Psoas muscle (tissue), 7 donors: ENCODE measurements at regions not wholly inside any gene's neighbourhood (a gene's known extent, or its start where the extent isn't known, plus 50 kb on each side); places are given as distances from the start of the nearest gene placed in this dataset.

Source experiments
- ATAC-seq, 4 donors: fragments of 200-7000 bp; cut with Tn5 transposase; one replicate each; pipeline ENCODE4 v1.9.1; 2020; ENCODE audit warnings: moderate library complexity in 3 of 4, mild to moderate bottlenecking in 2 of 4
- DNase-seq, 2 donors: peaks; one replicate each; pipeline ENCODE4 v3.0.0-alpha.2; 2020
- H3K27ac ChIP-seq: fragments of 200-600 bp; one replicate; pipeline ENCODE4 v1.8.0; 2022
- H3K27me3 ChIP-seq, 3 donors: fragments of 200-600 bp in 1 of 3; one replicate each; pipeline versions ENCODE4 v1.6.1 to v1.8.0; 2013 to 2022; ENCODE audit warnings: low read length in 2 of 3, mild to moderate bottlenecking in 2 of 3, moderate library complexity in 1 of 3; ENCODE audit not compliant: insufficient read depth in 3 of 3
- H3K36me3 ChIP-seq, 2 donors: fragments of 200-600 bp in 1 of 2; one replicate each; pipeline versions ENCODE4 v1.6.1 to v1.8.0; 2013 to 2022; ENCODE audit warnings: low read depth in 1 of 2, mild to moderate bottlenecking in 1 of 2, moderate library complexity in 1 of 2; ENCODE audit not compliant: insufficient read depth in 1 of 2
- H3K4me1 ChIP-seq: fragments of 200-600 bp; one replicate; pipeline ENCODE4 v1.8.0; 2022
- H3K4me3 ChIP-seq: fragments of 200-600 bp; one replicate; pipeline ENCODE4 v1.8.0; 2022; ENCODE audit warnings: mild to moderate bottlenecking
- H3K9me3 ChIP-seq: fragments of 200-600 bp; one replicate; pipeline ENCODE4 v1.8.0; 2022
- WGBS, 3 donors: extraction: QIAGEN DNeasy Blood & Tissue Kit; methylation state at CpG; one replicate each; pipeline versions ENCODE4 v1.1.6 to v1.1.7; 2013; 5-methylcytosine and 5-hydroxymethylcytosine counted together
- intact Hi-C, 2 donors: fragments of 100-400 bp; cut with DNase I; formaldehyde crosslinking; loops; one replicate each; pipeline versions ENCODE4 v1.11.0 to v1.14.2; 2022
- TF ChIP-seq, protein P1 (sequence below): fragments of 200-600 bp; IDR thresholded peaks from one replicate; pipeline ENCODE4 v1.8.0; 2022; ENCODE audit warnings: antibody characterized with exemption
- donor health status: healthy with polysubstance abuse.
- donor health status: DM: no; HTN: no; CAD: no; lungs with moderate emphysema.
- donor health status: Bipolar disorder and iron deficiency.
- donor health status: healthy.
- donor health status: DM: yes; HTN: yes; CAD: no.
- donor health status: DM: no; HTN: no; CAD: no.
- donor health status: DM: yes; HTN: yes; CAD: no.

DNA sequence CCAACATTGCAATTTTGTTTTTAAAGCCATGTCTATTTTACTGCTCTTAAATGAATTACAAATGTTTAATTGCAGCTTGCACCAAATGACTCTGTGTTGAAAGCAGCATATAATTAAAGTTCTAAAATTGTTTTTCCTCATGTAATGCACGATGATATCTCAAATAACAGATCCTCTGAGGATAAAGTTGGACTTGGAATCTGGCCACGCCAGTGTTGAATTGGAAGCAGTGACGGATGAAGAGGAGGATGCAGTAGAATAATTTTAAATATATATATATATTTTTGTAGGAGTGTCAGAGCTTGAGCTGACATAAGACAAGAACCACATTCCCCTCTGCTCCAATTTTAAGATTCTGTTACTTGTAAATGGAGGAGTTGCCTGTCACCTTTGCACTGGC is 406.6 kb upstream of the DPPA4 start:
- intact Hi-C loops = no loop called here
- Histone ChIP-seq H3K27me3 (no peaks in the 10 kb centered on the region), H3K4me3 (no peak overlapping the region), H3K4me1 (no peaks in the 10 kb centered on the region), H3K9me3 (no peaks in the 10 kb centered on the region), H3K27ac (no peak overlapping the region), H3K36me3 (no peaks in the 10 kb centered on the region)
- WGBS, 3 donors = 36 to 44% (median 41%) methylated on average over 3 of the region's 3 CpGs
- DNase-seq = no peak
- TF ChIP-seq, protein P1, sequence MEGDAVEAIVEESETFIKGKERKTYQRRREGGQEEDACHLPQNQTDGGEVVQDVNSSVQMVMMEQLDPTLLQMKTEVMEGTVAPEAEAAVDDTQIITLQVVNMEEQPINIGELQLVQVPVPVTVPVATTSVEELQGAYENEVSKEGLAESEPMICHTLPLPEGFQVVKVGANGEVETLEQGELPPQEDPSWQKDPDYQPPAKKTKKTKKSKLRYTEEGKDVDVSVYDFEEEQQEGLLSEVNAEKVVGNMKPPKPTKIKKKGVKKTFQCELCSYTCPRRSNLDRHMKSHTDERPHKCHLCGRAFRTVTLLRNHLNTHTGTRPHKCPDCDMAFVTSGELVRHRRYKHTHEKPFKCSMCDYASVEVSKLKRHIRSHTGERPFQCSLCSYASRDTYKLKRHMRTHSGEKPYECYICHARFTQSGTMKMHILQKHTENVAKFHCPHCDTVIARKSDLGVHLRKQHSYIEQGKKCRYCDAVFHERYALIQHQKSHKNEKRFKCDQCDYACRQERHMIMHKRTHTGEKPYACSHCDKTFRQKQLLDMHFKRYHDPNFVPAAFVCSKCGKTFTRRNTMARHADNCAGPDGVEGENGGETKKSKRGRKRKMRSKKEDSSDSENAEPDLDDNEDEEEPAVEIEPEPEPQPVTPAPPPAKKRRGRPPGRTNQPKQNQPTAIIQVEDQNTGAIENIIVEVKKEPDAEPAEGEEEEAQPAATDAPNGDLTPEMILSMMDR = no peak
- ATAC-seq = no peak

DNA sequence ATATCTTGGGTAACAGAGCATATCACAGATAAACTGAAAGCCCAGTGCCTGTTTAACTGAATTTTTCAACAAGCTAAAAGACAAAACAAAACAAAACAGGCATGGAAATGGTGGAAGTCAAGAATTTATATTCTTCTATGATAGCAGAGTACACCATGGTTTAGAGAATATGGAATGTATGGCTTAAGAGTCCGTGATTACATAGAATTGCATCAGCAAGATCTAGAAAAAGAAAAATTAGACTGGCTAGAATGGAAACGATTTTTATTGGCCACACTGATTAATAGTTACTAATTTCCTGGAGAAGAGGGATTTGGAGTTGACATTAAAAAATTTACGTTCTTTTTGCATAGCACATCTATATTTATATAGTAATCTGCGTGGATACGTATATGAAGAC is 435.2 kb upstream of the DPPA4 start:
- TF ChIP-seq, protein P1 = no peak
- ATAC-seq = no peak
- WGBS, 3 donors = 81 to 82% (median 82%) methylated on average over 5 of the region's 5 CpGs

DNA sequence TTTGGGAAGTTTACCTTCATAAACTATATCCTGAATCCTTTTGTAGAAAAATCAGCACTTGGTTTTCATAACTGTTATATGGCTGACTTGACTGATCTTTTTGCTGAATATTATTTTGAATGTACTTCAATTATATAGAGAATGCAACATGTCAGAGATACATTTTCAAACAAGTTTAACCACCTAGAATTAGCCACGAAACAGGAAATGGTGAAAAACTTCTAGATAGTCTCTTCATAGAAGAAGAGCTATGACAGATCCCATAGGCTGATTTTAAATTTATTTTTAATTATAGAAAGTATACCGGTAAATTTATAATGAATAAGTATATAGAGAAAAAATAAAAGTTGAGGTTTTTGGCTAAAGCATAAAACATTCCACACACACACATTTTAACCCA is 436.8 kb upstream of the DPPA4 start:
- 73 to 79% (median 78%) methylated on average over 2 of the region's 2 CpGs for WGBS, 3 donors
- ATAC-seq (no peak), DNase-seq (no peak)
- intact Hi-C loops = no loop called here
- Histone ChIP-seq H3K27me3 (no peaks in the 10 kb centered on the region), H3K27ac (no peak overlapping the region), H3K4me1 (no peaks in the 10 kb centered on the region), H3K36me3 (no peaks in the 10 kb centered on the region), H3K4me3 (no peak overlapping the region), H3K9me3 (peaks cover 4% of the 10 kb centered on the region)
- TF ChIP-seq, protein P1 = no peak

More for the DNA sequence above, 435.2 kb upstream of the DPPA4 start:
- Histone ChIP-seq H3K4me3 (no peak overlapping the region), H3K27ac (no peak overlapping the region), H3K4me1 (no peaks in the 10 kb centered on the region), H3K27me3 (no peaks in the 10 kb centered on the region), H3K9me3 (peaks cover 4% of the 10 kb centered on the region), H3K36me3 (no peaks in the 10 kb centered on the region)
- intact Hi-C loops = no loop called here
- DNase-seq = no peak

DNA sequence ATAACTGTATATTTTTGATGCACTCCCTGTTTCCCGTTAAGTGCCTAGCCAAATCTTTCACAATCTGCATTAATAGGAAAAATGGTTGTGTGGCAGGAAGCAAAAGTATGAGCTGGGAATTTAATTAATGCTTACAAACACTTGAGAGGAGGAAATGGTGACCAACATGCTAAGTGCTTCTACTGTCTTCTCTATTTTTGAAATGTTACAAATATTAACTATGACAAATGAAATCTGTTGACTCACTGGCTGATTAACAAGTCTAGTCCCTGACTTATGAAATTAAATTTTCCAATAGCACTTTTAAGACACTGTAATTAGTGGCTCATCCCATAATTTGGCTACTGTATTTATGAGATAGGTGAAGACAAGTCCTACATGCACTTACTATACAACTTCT is 446.9 kb upstream of the DPPA4 start:
- Histone ChIP-seq H3K9me3 (no peaks in the 10 kb centered on the region), H3K4me1 (no peaks in the 10 kb centered on the region), H3K27me3 (no peaks in the 10 kb centered on the region), H3K27ac (no peak overlapping the region), H3K4me3 (no peak overlapping the region), H3K36me3 (no peaks in the 10 kb centered on the region)
- no peak for DNase-seq
- TF ChIP-seq, protein P1 = no peak
- intact Hi-C loops = no loop called here
- ATAC-seq = no peak
- 79 to 93% (median 86%) methylated on average over 1 of the region's 1 CpG for WGBS, 3 donors

DNA sequence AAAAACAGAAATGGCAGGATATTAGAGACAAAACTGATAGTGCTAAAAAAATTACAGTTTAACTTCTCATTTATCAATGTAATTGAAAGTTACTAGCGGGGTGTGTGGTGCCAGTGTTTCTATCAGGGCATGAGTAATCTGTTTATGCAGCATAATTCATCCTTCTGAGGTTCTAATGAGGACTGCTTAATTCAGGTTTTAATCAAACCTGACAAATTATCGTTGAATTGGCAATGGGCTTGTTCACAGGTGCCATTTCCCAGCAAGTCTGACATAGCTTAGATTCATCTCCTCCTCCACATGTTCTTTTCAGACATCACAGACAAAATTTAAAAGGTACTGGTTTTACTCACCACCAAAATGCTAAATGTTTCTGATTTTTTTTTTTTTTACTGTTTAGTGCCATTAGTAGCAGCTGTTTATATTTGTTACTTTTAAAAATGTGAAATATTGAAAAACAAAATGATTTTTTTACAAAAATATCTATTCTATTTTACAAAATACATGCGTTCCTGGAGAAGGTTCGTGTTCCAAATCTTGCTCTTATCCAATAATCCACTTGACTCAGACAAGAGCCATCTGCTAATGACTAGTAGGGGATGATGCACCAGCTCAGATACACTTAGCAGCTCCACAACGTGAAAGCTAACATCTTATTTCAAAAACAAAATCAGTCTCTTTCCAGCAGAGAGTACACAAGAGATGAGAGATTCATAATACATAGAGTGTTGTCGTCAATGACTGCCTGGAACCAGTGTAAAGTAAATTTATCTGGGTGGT is 447.7 kb upstream of the DPPA4 start:
- DNase-seq (no peak), ATAC-seq (no peak)
- Histone ChIP-seq H3K9me3 (no peaks in the 10 kb centered on the region), H3K4me3 (no peak overlapping the region), H3K36me3 (no peaks in the 10 kb centered on the region), H3K27me3 (no peaks in the 10 kb centered on the region), H3K4me1 (no peaks in the 10 kb centered on the region), H3K27ac (no peak overlapping the region)
- TF ChIP-seq, protein P1 = no peak
- intact Hi-C loops = no loop called here
- WGBS, 3 donors = 66 to 72% (median 71%) methylated on average over 6 of the region's 6 CpGs
